Brain microvascular endothelial cell (primary cell): ENCODE measurements at regions not wholly inside any gene's neighbourhood (a gene's known extent, or its start where the extent isn't known, plus 50 kb on each side); places are given as distances from the start of the nearest gene placed in this dataset.

Experiments used
- DNase-seq: peaks from one replicate; pipeline ENCODE4 v3.0.0-alpha.2; 2020
- H3K27ac ChIP-seq: fragments of 250-450 bp; sonication (Bioruptor Pico); 2 replicates; pipeline ENCODE4 v1.5.1; 2020; ENCODE audit warnings: mild to moderate bottlenecking, moderate library complexity
- H3K27me3 ChIP-seq: fragments of 250-450 bp; sonication (Bioruptor Pico); replicated peaks from 2 replicates; pipeline ENCODE4 v1.5.1; 2020; ENCODE audit warnings: mild to moderate bottlenecking
- H3K36me3 ChIP-seq: fragments of 250-450 bp; sonication (Bioruptor Pico); replicated peaks from 2 replicates; pipeline ENCODE4 v1.5.1; 2020; ENCODE audit warnings: mild to moderate bottlenecking
- H3K4me3 ChIP-seq: 2 replicates; pipeline ENCODE4 v1.5.1; 2011; ENCODE audit warnings: low read depth, mild to moderate bottlenecking, control low read depth, low read length, moderate library complexity
- in situ Hi-C: cut with HindIII; loops from 2 replicates; pipeline ENCODE4 v1.10.0; 2017; ENCODE audit warnings: low sequenced_read_pairs, low pct_ligation_motif_present
- TF ChIP-seq, protein P1 (sequence below): IDR thresholded peaks from 2 replicates; pipeline ENCODE4 v1.5.1; 2011; ENCODE audit warnings: low read depth, mild to moderate bottlenecking, moderate library complexity, low read length, control low read depth, inconsistent platforms; ENCODE audit errors: missing control alignments

DNA sequence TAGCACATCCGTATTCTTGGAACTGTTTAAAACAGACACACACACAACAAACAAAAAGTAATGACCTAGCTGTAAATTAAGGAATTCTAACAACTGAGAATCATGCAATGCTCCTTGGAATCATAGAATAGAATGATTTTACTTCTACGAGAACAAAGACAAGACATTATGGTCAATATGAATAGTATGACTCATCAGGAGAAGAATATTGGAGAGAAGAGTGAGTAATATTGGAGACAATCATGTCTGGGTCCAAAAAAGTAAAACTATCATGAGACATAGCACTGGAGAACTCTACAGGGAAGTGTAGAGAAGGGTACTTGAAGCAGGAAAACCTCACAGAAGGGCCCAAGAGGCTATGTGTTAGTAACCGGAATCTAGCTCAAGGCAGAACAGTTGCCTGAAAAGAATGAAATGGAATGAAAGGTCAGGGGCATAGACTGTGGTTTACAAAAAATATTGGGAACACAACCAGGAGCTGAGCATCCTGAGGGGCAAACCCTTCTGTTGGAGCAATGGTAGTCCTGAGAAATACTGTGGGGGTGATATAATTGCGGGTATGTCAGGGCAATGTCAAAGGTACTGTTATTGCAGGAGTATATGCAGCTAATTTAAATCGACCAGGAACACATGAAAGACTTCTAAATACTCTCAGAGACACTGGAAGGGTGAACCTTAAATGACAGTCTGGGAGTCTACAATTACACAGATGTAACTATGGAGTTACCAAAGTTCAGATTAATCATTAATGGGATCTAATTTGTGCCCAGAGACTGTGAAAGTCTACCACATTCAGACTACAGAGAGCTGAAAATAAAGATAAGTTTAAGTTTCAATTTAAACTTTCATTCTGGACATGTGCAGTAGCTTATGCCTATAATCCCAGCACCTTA is 201.2 kb downstream of the BCHE start:
- H3K4me3 ChIP-seq, result no peak overlapping the region
- TF ChIP-seq, protein P1, sequence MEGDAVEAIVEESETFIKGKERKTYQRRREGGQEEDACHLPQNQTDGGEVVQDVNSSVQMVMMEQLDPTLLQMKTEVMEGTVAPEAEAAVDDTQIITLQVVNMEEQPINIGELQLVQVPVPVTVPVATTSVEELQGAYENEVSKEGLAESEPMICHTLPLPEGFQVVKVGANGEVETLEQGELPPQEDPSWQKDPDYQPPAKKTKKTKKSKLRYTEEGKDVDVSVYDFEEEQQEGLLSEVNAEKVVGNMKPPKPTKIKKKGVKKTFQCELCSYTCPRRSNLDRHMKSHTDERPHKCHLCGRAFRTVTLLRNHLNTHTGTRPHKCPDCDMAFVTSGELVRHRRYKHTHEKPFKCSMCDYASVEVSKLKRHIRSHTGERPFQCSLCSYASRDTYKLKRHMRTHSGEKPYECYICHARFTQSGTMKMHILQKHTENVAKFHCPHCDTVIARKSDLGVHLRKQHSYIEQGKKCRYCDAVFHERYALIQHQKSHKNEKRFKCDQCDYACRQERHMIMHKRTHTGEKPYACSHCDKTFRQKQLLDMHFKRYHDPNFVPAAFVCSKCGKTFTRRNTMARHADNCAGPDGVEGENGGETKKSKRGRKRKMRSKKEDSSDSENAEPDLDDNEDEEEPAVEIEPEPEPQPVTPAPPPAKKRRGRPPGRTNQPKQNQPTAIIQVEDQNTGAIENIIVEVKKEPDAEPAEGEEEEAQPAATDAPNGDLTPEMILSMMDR, result no peak
- in situ Hi-C loops, result no loop called here

DNA sequence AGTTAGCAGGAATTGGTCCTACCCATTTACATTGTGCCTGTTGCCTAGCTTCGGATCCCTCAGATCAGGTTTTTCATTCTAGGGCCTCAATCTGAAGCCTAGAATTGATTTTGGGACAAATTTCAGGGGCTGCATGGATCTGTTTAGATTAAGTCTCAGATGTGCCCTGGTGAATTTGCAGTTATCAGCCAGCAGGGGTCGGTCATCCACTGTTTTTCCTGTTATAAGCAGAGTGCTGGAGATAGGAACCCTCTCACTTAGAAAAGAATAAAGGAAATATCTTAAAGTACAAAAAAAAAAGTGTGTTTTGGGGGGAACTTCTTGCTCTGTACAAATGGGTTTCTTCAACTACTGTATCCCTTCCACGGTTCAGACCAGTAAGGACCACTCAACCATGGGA is 212.5 kb downstream of the BCHE start:
- TF ChIP-seq, protein P1, result peak; percentile 65
- DNase-seq, result peak; percentile 30
- Histone ChIP-seq H3K4me3 (no peak overlapping the region), H3K27ac (no peak overlapping the region), H3K27me3 (no peaks in the 10 kb centered on the region), H3K36me3 (no peaks in the 10 kb centered on the region)
- in situ Hi-C loops, result no loop called here

More for the DNA sequence above, 201.2 kb downstream of the BCHE start:
- no peak for DNase-seq
- Histone ChIP-seq H3K27ac (no peak overlapping the region), H3K36me3 (no peaks in the 10 kb centered on the region), H3K27me3 (no peaks in the 10 kb centered on the region)

DNA sequence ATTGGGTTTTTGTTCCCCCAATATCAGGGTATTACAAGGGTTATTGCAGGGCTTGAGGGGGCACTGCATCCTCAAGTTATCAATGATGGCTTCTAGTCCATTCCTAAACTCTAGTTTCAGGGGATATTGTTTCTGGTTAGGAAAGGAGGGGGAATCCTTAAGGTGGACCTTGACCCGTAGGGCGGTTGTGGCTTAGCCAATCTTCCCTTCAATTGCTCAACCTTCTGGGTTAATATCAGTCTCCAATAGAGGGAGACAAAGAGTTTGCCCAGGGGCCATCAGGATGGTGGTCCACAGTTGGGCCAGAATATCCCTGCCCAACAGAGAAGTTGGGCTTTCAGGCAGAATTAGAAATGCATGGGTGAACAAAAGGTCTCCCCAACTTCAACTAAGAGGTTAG is 214.9 kb downstream of the BCHE start:
- H3K27me3 ChIP-seq, result no peaks in the 10 kb centered on the region
- in situ Hi-C loops, result no loop called here
- H3K36me3 ChIP-seq, result no peaks in the 10 kb centered on the region
- TF ChIP-seq, protein P1, result no peak
- no peak for DNase-seq
- H3K4me3 ChIP-seq, result no peak overlapping the region
- H3K27ac ChIP-seq, result no peak overlapping the region

DNA sequence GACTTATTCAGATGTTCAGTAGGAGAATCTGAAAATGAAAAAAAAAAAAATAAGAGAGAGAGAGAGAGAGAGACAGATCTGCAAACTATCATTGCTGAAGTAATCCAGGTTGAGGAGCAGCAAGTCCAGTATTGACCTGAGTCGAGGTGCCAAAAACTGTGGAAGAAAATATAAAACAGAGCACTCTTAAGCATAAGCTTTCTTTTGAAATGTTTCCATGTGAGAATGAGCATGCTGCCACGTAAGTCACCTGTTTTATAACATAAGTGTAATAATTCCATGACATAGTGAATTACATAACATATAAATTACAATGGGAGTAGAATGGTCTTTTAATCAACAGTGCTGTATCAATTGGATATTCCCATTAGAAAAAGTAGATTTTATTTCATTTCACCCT is 218.2 kb downstream of the BCHE start:
- Histone ChIP-seq H3K27me3 (no peaks in the 10 kb centered on the region), H3K4me3 (no peak overlapping the region), H3K36me3 (no peaks in the 10 kb centered on the region), H3K27ac (no peak overlapping the region)
- in situ Hi-C loops, result no loop called here
- TF ChIP-seq, protein P1, result no peak
- DNase-seq, result no peak

DNA sequence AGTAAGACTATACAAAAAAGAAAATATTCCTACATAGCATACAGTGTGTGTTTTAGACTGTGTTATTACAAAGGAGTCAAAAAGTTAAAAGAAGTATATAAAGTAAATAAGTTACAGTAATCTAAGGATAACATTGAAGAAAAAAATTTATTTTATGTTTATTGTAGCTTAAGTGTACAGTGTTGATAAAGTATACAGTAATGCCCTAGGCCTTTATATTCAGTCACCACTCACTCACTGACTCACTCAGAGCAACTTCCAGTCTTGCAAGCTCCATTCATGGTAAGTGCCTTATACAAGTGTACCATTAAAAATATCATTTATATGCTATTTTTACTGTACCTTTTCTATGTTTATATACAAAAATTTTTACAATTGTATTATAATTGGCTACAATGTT is 220.1 kb downstream of the BCHE start:
- DNase-seq, result no peak
- TF ChIP-seq, protein P1, result no peak
- in situ Hi-C loops, result no loop called here

More for the DNA sequence above, 220.1 kb downstream of the BCHE start:
- Histone ChIP-seq H3K27me3 (no peaks in the 10 kb centered on the region), H3K4me3 (no peak overlapping the region), H3K36me3 (no peaks in the 10 kb centered on the region), H3K27ac (no peak overlapping the region)
